Neural cell (in vitro differentiated cells): ENCODE measurements at regions not wholly inside any gene's neighbourhood (a gene's known extent, or its start where the extent isn't known, plus 50 kb on each side); places are given as distances from the start of the nearest gene placed in this dataset.

ENCODE experiments used
- H2AFZ ChIP-seq: fragments of 200-600, 300-800 bp; sonication (generic), shearing (Covaris generic); 2 replicates; pipeline ENCODE4 v1.6.0; 2014; ENCODE audit warnings: low read depth, mild to moderate bottlenecking, antibody characterized with exemption, low read length, moderate library complexity
- H3F3A ChIP-seq: fragments of 200-600 bp; shearing (Covaris generic); 2 replicates; pipeline ENCODE4 v1.6.1; 2016; ENCODE audit warnings: mild to moderate bottlenecking, moderate library complexity, mixed read lengths, antibody characterized with exemption, low read length; ENCODE audit not compliant: insufficient read depth, poor library complexity, severe bottlenecking
- H3K27ac ChIP-seq: fragments of 200-600, 300-800 bp; sonication (generic), shearing (Covaris generic); 2 replicates; pipeline ENCODE4 v1.5.1; 2014; ENCODE audit warnings: mild to moderate bottlenecking, low read length, moderate library complexity
- H3K27me3 ChIP-seq: fragments of 300-800, 200-600 bp; sonication (generic), shearing (Covaris generic); 2 replicates; pipeline ENCODE4 v1.6.0; 2014; ENCODE audit warnings: mild to moderate bottlenecking, low read depth, low read length, moderate library complexity; ENCODE audit not compliant: insufficient read depth
- H3K36me3 ChIP-seq: fragments of 300-800, 200-600 bp; sonication (generic), shearing (Covaris generic); 2 replicates; pipeline ENCODE4 v1.5.1; 2014; ENCODE audit warnings: mild to moderate bottlenecking, antibody characterized with exemption, low read length, moderate library complexity; ENCODE audit not compliant: insufficient read depth
- H3K4me2 ChIP-seq: fragments of 300-800, 200-600 bp; sonication (generic), shearing (Covaris generic); 2 replicates; pipeline ENCODE4 v1.6.0; 2014; ENCODE audit warnings: mild to moderate bottlenecking, low read length
- H3K4me3 ChIP-seq: fragments of 300-800, 200-600 bp; sonication (generic), shearing (Covaris generic); 2 replicates; pipeline ENCODE4 v1.5.1; 2014; ENCODE audit warnings: mild to moderate bottlenecking, low read length, moderate library complexity
- H3K79me2 ChIP-seq: fragments of 200-600 bp; shearing (Covaris generic); replicated peaks from 2 replicates; pipeline ENCODE4 v1.6.0; 2014; ENCODE audit warnings: mild to moderate bottlenecking, low read length, moderate library complexity; ENCODE audit not compliant: insufficient read depth
- H3K9ac ChIP-seq: fragments of 300-800, 200-600 bp; sonication (generic), shearing (Covaris generic); 2 replicates; pipeline ENCODE4 v1.6.1; 2016; ENCODE audit warnings: mild to moderate bottlenecking, low read length, mixed read lengths
- H3K9me2 ChIP-seq: fragments of 200-600 bp; shearing (Covaris generic); 2 replicates; pipeline ENCODE4 v1.6.1; 2016; ENCODE audit warnings: mild to moderate bottlenecking, low read length, mixed read lengths; ENCODE audit not compliant: insufficient read depth
- H3K9me3 ChIP-seq: fragments of 200-600, 300-800 bp; sonication (generic), shearing (Covaris generic); 2 replicates; pipeline ENCODE4 v1.6.1; 2016; ENCODE audit warnings: mild to moderate bottlenecking, mixed run types, low read length, moderate library complexity, mixed read lengths
- H4K20me1 ChIP-seq: fragments of 200-600 bp; shearing (Covaris generic); 2 replicates; pipeline ENCODE4 v1.6.1; 2016; ENCODE audit warnings: mild to moderate bottlenecking, mixed run types; ENCODE audit not compliant: insufficient read depth
- CTCF ChIP-seq: fragments of 450-650 bp; IDR thresholded peaks from 2 replicates; pipeline ENCODE4 v1.5.1; 2014; ENCODE audit warnings: antibody characterized with exemption, mild to moderate bottlenecking, moderate library complexity; ENCODE audit not compliant: poor library complexity, severe bottlenecking
- EP300 ChIP-seq: fragments of 450-650 bp; conservative IDR thresholded peaks from 2 replicates; pipeline ENCODE4 v1.6.1; 2014; ENCODE audit warnings: antibody characterized with exemption, mild to moderate bottlenecking, moderate library complexity; ENCODE audit not compliant: poor library complexity, severe bottlenecking
- EZH2 ChIP-seq: fragments of 200-600, 300-800 bp; shearing (Covaris generic), sonication (generic); IDR thresholded peaks from 2 replicates; pipeline ENCODE4 v1.6.1; 2014; ENCODE audit warnings: antibody characterized with exemption, low read length, borderline replicate concordance, mild to moderate bottlenecking; ENCODE audit not compliant: insufficient read depth, poor library complexity, severe bottlenecking
- MXI1 ChIP-seq: fragments of 450-650 bp; conservative IDR thresholded peaks from 2 replicates; pipeline ENCODE4 v1.6.1; 2014; ENCODE audit warnings: antibody characterized with exemption, mild to moderate bottlenecking; ENCODE audit not compliant: poor library complexity, severe bottlenecking
- POLR2AphosphoS5 ChIP-seq: IDR thresholded peaks from 2 replicates; pipeline ENCODE4 v1.6.1; 2012
- RAD21 ChIP-seq: fragments of 450-650 bp; conservative IDR thresholded peaks from 2 replicates; pipeline ENCODE4 v1.6.1; 2014; ENCODE audit warnings: antibody characterized with exemption, mild to moderate bottlenecking, moderate library complexity
- REST ChIP-seq: IDR thresholded peaks from 2 replicates; pipeline ENCODE4 v1.6.1; 2012; ENCODE audit warnings: borderline replicate concordance
- SMC3 ChIP-seq: fragments of 450-650 bp; conservative IDR thresholded peaks from 2 replicates; pipeline ENCODE4 v1.6.1; 2014; ENCODE audit warnings: antibody characterized with exemption, mild to moderate bottlenecking, moderate library complexity; ENCODE audit not compliant: poor library complexity
- TAF1 ChIP-seq: IDR thresholded peaks from 2 replicates; pipeline ENCODE4 v1.6.1; 2012; ENCODE audit warnings: low read depth

DNA sequence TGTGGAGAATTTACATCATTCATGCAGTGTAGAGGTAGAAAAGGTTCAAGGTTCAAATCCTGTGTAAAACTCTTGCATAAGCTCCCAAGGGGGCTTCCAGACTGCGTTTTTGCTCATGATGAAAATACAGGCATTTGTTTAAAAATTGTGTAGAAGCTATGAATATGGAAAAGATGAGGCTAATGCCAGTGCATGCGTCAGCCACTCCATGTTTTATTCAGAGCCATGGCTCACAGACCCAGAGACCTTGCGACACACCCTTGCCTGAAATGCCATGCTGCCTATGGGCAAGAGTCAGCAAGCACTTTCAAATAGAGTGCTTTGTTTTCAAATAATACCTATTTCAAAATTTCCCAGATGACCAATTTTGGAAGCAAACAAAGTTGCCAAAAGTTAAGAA is 262.3 kb downstream of the TRIB2 start:
- H4K20me1 ChIP-seq = no peaks in the 10 kb centered on the region
- H3K9me3 ChIP-seq = no peaks in the 10 kb centered on the region
- H3K4me2 ChIP-seq = no peak overlapping the region
- H3K9me2 ChIP-seq = no peaks in the 10 kb centered on the region
- H3F3A ChIP-seq = no peaks in the 10 kb centered on the region
- H2AFZ ChIP-seq = no peak overlapping the region
- no peak overlapping the region for H3K4me3 ChIP-seq
- no peak for TF ChIP-seq POLR2AphosphoS5
- no peak for TF ChIP-seq TAF1
- no peaks in the 10 kb centered on the region for H3K36me3 ChIP-seq
- no peak overlapping the region for H3K27ac ChIP-seq
- no peaks in the 10 kb centered on the region for H3K27me3 ChIP-seq
- no peaks in the 10 kb centered on the region for H3K79me2 ChIP-seq
- H3K9ac ChIP-seq = no peak overlapping the region

DNA sequence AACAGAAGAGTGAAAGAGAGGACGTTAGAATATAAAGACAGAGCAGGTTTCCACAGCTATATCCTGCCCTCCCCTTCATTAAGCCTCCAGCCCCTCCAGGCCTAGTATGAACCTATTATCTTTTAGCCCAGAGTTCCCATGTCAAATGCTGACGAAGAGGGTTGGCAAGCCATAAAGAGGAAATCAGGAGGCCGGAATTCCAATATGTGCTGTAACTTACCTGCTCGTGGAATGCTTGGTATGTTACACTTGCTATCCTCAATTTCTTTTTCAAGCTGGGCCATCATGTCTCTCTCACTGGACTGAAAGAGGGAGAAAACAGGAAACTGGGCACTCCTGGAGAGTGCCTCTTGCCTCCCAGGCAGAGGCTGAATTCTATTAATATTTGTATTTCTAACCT is 264.1 kb downstream of the TRIB2 start:
- H2AFZ ChIP-seq = no peak overlapping the region
- H3K9ac ChIP-seq = no peak overlapping the region
- H3F3A ChIP-seq = no peaks in the 10 kb centered on the region
- H3K4me3 ChIP-seq = no peak overlapping the region
- H3K9me3 ChIP-seq = no peaks in the 10 kb centered on the region
- no peak overlapping the region for H3K27ac ChIP-seq
- H3K36me3 ChIP-seq = no peaks in the 10 kb centered on the region
- TF ChIP-seq CTCF (no peak), EZH2 (no peak), REST (no peak), MXI1 (no peak), TAF1 (no peak), SMC3 (no peak), RAD21 (no peak), EP300 (no peak), POLR2AphosphoS5 (no peak)
- no peaks in the 10 kb centered on the region for H3K9me2 ChIP-seq
- H3K27me3 ChIP-seq = no peaks in the 10 kb centered on the region
- no peaks in the 10 kb centered on the region for H3K79me2 ChIP-seq
- H4K20me1 ChIP-seq = no peaks in the 10 kb centered on the region
- H3K4me2 ChIP-seq = no peak overlapping the region

- Histone ChIP-seq H3F3A (no peaks in the 10 kb centered on the region), H3K9me2 (no peaks in the 10 kb centered on the region), H3K9ac (no peak overlapping the region), H3K4me2 (no peak overlapping the region), H3K79me2 (no peaks in the 10 kb centered on the region), H3K9me3 (no peaks in the 10 kb centered on the region), H4K20me1 (no peaks in the 10 kb centered on the region), H3K36me3 (no peaks in the 10 kb centered on the region), H3K27ac (no peak overlapping the region), H2AFZ (no peak overlapping the region), H3K27me3 (no peaks in the 10 kb centered on the region), H3K4me3 (no peak overlapping the region)
- TF ChIP-seq MXI1 (no peak), SMC3 (no peak), EP300 (no peak), TAF1 (no peak), POLR2AphosphoS5 (no peak), REST (no peak), EZH2 (no peak), RAD21 (no peak), CTCF (no peak)
Measured at GRCh38 chr2:12982149-12982584, 265.4 kb downstream of the TRIB2 start.
